Heart left ventricle (tissue), 16 donors: ENCODE measurements at regions not wholly inside any gene's neighbourhood (a gene's known extent, or its start where the extent isn't known, plus 50 kb on each side); places are given as distances from the start of the nearest gene placed in this dataset.

Source experiments
- ATAC-seq, 4 donors: fragments of 200-7000 bp; cut with Tn5 transposase; one replicate each; pipeline ENCODE4 v1.9.1; 2020 to 2022; ENCODE audit warnings: moderate library complexity in 4 of 4, mild to moderate bottlenecking in 3 of 4, moderate number of reproducible peaks in 1 of 4
- DNase-seq, 5 donors: peaks; one replicate each; pipeline ENCODE4 v3.0.0-alpha.2; 2020
- H3K27ac ChIP-seq, 12 donors: fragments of 200-600 bp; sonication (generic) in 4 of 12; one replicate each; pipeline versions ENCODE4 v1.5.0 to v1.8.0; 2016 to 2022; ENCODE audit warnings: mild to moderate bottlenecking in 2 of 12
- H3K27me3 ChIP-seq, 9 donors: fragments of 200-600 bp; sonication (generic) in 2 of 9; one replicate each; pipeline versions ENCODE4 v1.5.1 to v1.8.0; 2016 to 2022; ENCODE audit warnings: mild to moderate bottlenecking in 3 of 9
- H3K36me3 ChIP-seq, 9 donors: fragments of 200-600 bp; sonication (generic) in 2 of 9; one replicate each; pipeline versions ENCODE4 v1.5.0 to v1.8.0; 2018 to 2022; ENCODE audit warnings: mild to moderate bottlenecking in 2 of 9
- H3K4me1 ChIP-seq, 12 donors: fragments of 200-600 bp; sonication (generic) in 4 of 12; one replicate each; pipeline versions ENCODE4 v1.5.0 to v1.8.0; 2016 to 2022; ENCODE audit warnings: mild to moderate bottlenecking in 3 of 12
- H3K4me3 ChIP-seq, 12 donors: fragments of 200-600 bp; sonication (generic) in 4 of 12; one replicate each; pipeline versions ENCODE4 v1.5.0 to v1.8.0; 2017 to 2022; ENCODE audit warnings: mild to moderate bottlenecking in 9 of 12, moderate library complexity in 4 of 12
- H3K9me3 ChIP-seq, 12 donors: fragments of 200-600 bp; sonication (generic) in 4 of 12; one replicate each; pipeline versions ENCODE4 v1.5.0 to v1.8.0; 2016 to 2022; ENCODE audit warnings: mild to moderate bottlenecking in 1 of 12
- POLR2A ChIP-seq, 2 donors: fragments of 450-650 bp; IDR thresholded peaks; one replicate each; pipeline ENCODE4 v1.6.1; 2017; ENCODE audit warnings: antibody characterized with exemption in 2 of 2, mild to moderate bottlenecking in 2 of 2, moderate library complexity in 2 of 2
- WGBS, 4 donors: extraction: QIAGEN DNeasy Blood & Tissue Kit in 2 of 4; methylation state at CpG; one replicate each; pipeline versions ENCODE4 v1.1.5 to v1.1.7; 2013 to 2018; 5-methylcytosine and 5-hydroxymethylcytosine counted together
- intact Hi-C, 10 donors: fragments of 100-400 bp; cut with DNase I; formaldehyde crosslinking; loops; one replicate each; pipeline versions ENCODE4 v1.11.1 to v1.14.2; 2022
- TF ChIP-seq, protein P1 (sequence below), 12 donors: fragments of 200-600 bp; sonication (generic) in 4 of 12; IDR thresholded peaks; one replicate each; pipeline versions ENCODE4 v1.5.0 to v1.8.0; 2018 to 2022; ENCODE audit warnings: antibody characterized with exemption in 12 of 12, mild to moderate bottlenecking in 5 of 12
- donor health status: ischemic (EF 13 %, LVEDD 7.1; RV severe dilation, severe dysfunction).
- donor health status: healthy with polysubstance abuse.
- donor health status: DM: no; HTN: yes; CAD: no.
- donor health status: DM: no; HTN: no; CAD: no.
- donor health status: ischemic (EF 25% LVEDD 6.9; RV normal size, moderate dysfunction).
- donor health status: ischemic (EF 25% LVEDD 5.7; RV mildly dilated, moderate dysfunction).
- donor health status: healthy.
- donor health status: DM: yes; HTN: yes; CAD: no.
- donor health status: ischemic (EF 35%, LVEDD 5.7; RV mildly dilated, moderate dysfunction).
- donor health status: nonischemic (EF 11% LVEDD 7.7; RV severe dilation, severe dysfunction).
- donor health status: DM: yes; HTN: yes; CAD: no.
- donor health status: PGD.
- donor health status: ischemic (EF 29% LVEDD 5.4; RV normal size, mild dysfunction).
- donor health status: nonischemic (EF 23%, LVEDD 6.1; RV moderate dilation, normal function).

DNA sequence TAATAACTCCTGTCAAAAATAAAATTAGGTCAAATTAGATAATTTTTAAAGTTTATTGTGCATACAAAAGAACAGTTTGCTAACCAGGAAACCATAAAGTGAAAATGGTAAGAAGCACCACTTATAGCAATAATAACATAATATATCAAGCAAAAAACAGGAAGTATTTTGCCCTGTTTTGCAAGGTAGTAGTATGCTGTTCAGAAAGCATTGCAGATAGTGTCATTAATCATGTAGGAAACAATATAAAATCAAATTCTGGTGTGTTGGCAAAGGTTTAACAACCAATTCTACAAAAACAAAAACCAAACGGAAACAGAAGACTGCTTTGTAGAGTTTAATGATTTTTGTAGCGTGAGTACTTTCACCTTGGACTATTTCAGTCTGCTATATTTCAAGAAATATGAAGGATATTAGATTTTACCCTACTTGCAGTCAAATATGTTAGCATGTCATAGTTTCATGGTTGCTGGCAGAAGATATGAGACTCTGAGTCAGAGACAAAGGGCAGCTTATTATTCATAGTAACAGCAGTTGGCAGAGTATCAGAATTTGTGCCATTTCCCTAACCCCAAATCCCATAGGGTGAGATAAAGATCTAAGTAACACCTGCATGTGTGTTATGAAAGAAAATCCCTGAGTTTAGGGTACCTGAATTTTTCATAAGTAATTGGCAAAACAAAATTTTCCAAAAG lies 729.0 kb upstream of the BRINP3 start:
- no peak for ATAC-seq
- 70 to 80% (median 75%) methylated on average over 2 of the region's 2 CpGs for WGBS, 4 donors

DNA sequence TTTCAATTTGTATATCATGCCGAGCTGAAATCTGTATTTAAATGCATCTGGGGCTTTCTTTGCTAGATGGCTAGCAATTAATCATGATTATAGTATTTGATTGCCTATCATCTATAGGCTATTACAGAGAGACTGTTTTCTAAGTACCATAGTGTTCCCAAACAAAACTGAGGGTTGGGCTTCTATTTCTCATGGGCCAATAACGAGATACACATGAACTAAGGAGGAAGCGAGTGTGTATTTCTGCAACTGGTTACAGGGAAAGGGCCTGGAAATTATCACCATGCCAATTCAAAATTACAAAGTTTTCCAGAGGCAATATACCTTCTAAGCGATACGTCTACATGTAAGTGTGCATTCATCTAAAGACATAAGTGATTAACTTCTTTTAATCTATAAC lies 744.5 kb upstream of the BRINP3 start:
- DNase-seq (no peak), ATAC-seq (no peak)
- Histone ChIP-seq H3K4me3 (no peak overlapping the region), H3K9me3 (peaks cover 0 to 12% (median 0%) of the 10 kb centered on the region in 12 donors), H3K27me3 (no peaks in the 10 kb centered on the region), H3K4me1 (no peaks in the 10 kb centered on the region), H3K27ac (no peak overlapping the region), H3K36me3 (no peaks in the 10 kb centered on the region)
- intact Hi-C loops, result no loop called here
- WGBS, 4 donors, result 82 to 87% (median 86%) methylated on average over 5 of the region's 5 CpGs
- TF ChIP-seq POLR2A (IDR thresholded peaks at IDR 0.05), result no peak
- TF ChIP-seq, protein P1, sequence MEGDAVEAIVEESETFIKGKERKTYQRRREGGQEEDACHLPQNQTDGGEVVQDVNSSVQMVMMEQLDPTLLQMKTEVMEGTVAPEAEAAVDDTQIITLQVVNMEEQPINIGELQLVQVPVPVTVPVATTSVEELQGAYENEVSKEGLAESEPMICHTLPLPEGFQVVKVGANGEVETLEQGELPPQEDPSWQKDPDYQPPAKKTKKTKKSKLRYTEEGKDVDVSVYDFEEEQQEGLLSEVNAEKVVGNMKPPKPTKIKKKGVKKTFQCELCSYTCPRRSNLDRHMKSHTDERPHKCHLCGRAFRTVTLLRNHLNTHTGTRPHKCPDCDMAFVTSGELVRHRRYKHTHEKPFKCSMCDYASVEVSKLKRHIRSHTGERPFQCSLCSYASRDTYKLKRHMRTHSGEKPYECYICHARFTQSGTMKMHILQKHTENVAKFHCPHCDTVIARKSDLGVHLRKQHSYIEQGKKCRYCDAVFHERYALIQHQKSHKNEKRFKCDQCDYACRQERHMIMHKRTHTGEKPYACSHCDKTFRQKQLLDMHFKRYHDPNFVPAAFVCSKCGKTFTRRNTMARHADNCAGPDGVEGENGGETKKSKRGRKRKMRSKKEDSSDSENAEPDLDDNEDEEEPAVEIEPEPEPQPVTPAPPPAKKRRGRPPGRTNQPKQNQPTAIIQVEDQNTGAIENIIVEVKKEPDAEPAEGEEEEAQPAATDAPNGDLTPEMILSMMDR (IDR thresholded peaks at IDR 0.05), result no peak

More for the DNA sequence above, 729.0 kb upstream of the BRINP3 start:
- H3K27me3 ChIP-seq, result no peaks in the 10 kb centered on the region
- peaks cover 0 to 9% (median 0%) of the 10 kb centered on the region in 12 donors for H3K9me3 ChIP-seq
- no peaks in the 10 kb centered on the region for H3K4me1 ChIP-seq
- intact Hi-C loops, result no loop called here
- DNase-seq, result no peak
- H3K27ac ChIP-seq, result no peak overlapping the region
- no peak for TF ChIP-seq POLR2A (IDR thresholded peaks at IDR 0.05)
- TF ChIP-seq, protein P1 (IDR thresholded peaks at IDR 0.05), result no peak
- H3K4me3 ChIP-seq, result no peak overlapping the region
- H3K36me3 ChIP-seq, result no peaks in the 10 kb centered on the region

DNA sequence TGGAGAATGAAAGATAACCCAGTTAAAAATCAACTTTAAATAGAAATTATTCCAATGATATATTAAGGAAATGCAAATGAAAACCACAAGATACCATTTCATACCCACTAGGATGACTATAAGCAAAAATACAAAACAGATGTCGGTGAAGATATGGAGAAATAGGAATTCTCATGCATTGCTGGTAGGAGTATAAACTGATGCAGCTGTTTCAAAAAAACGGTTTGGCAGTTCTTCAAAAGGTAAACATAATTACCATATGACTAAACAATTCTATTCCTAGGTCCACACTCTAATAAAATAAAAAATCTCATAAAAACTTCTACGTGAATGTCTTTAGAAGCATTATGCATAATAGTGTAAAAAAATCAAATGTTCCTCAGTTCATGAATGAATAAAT lies 763.3 kb upstream of the BRINP3 start:
- no peak for TF ChIP-seq POLR2A (IDR thresholded peaks at IDR 0.05)
- TF ChIP-seq, protein P1 (IDR thresholded peaks at IDR 0.05), result no peak
- H3K4me1 ChIP-seq, result no peaks in the 10 kb centered on the region
- H3K27ac ChIP-seq, result no peak overlapping the region
- no peaks in the 10 kb centered on the region for H3K27me3 ChIP-seq
- no peaks in the 10 kb centered on the region for H3K36me3 ChIP-seq
- WGBS, 4 donors, result 70 to 83% (median 74%) methylated on average over 3 of the region's 3 CpGs
- DNase-seq (no peak), ATAC-seq (no peak)
- intact Hi-C loops, result no loop called here
- H3K4me3 ChIP-seq, result no peak overlapping the region
- H3K9me3 ChIP-seq, result peaks cover 0 to 9% (median 0%) of the 10 kb centered on the region in 12 donors

GRCh38 chr1:191255354-191256054 lies 777.8 kb upstream of the BRINP3 start:
- DNase-seq, result no peak
- ATAC-seq, result no peak
- Histone ChIP-seq H3K36me3 (no peaks in the 10 kb centered on the region), H3K27me3 (no peaks in the 10 kb centered on the region), H3K4me3 (no peak overlapping the region), H3K4me1 (no peaks in the 10 kb centered on the region), H3K9me3 (peaks cover 0 to 11% (median 0%) of the 10 kb centered on the region in 12 donors), H3K27ac (no peak overlapping the region)
- intact Hi-C loops, result no loop called here
- 69 to 85% (median 81%) methylated on average over 3 of the region's 3 CpGs for WGBS, 4 donors
- no peak for TF ChIP-seq POLR2A (IDR thresholded peaks at IDR 0.05)
- TF ChIP-seq, protein P1 (IDR thresholded peaks at IDR 0.05), result no peak
